ENCODE measurements at regions not wholly inside any gene's neighbourhood (a gene's known extent, or its start where the extent isn't known, plus 50 kb on each side); places are given as distances from the start of the nearest gene placed in this dataset.

GRCh38 chr2:18927525-18928232 is 338.3 kb upstream of the NT5C1B start:
- H3K36me3 ChIP-seq (ENCODE audit: insufficient read depth, low read length): no peaks in the 10 kb centered on the region
- no peaks in the 10 kb centered on the region for H3K4me1 ChIP-seq (ENCODE audit: insufficient read depth, low read length)
- H3K27ac ChIP-seq (ENCODE audit: low read length): no peak overlapping the region
- ATAC-seq (ENCODE audit: insufficient read depth, low read depth): no peak
- H2AFZ ChIP-seq (ENCODE audit: low read depth, low read length): no peak overlapping the region
- H4K20me1 ChIP-seq (ENCODE audit: insufficient read depth, low read length): no peaks in the 10 kb centered on the region
- H3K27me3 ChIP-seq (ENCODE audit: insufficient read depth, low read length, poor library complexity): no peaks in the 10 kb centered on the region
- no peak overlapping the region for H3K9ac ChIP-seq (ENCODE audit: low read depth, low read length)
- no peak for TF ChIP-seq EZH2 (IDR thresholded peaks at IDR 0.05; ENCODE audit: borderline replicate concordance, low read depth, low read length, severe bottlenecking)
- TF ChIP-seq CTCF (IDR thresholded peaks at IDR 0.05; ENCODE audit: borderline replicate concordance, extremely low read depth, low read length, poor library complexity, severe bottlenecking): no peak
- no peak for DNase-seq
- no peak overlapping the region for H3K4me3 ChIP-seq (ENCODE audit: low read depth in 1 of 2, low read length in 2 of 2)
- no peak overlapping the region for H3K4me2 ChIP-seq (ENCODE audit: insufficient read depth, low read length)
- H3K79me2 ChIP-seq (ENCODE audit: insufficient read depth, low read length): no peaks in the 10 kb centered on the region
- H3K9me3 ChIP-seq (ENCODE audit: insufficient read depth, low read length, severe bottlenecking): no peaks in the 10 kb centered on the region

GRCh38 chr2:18926631-18927524 is 337.5 kb upstream of the NT5C1B start:
- ATAC-seq (ENCODE audit: insufficient read depth, low read depth): no peak
- H3K9me3 ChIP-seq (ENCODE audit: insufficient read depth, low read length, severe bottlenecking): no peaks in the 10 kb centered on the region

GRCh38 chr2:18925296-18925695 is 335.9 kb upstream of the NT5C1B start:
- H3K4me3 ChIP-seq (ENCODE audit: low read depth in 1 of 2, low read length in 2 of 2): no peak overlapping the region
- no peak for ATAC-seq (ENCODE audit: insufficient read depth, low read depth)
- H4K20me1 ChIP-seq (ENCODE audit: insufficient read depth, low read length): no peaks in the 10 kb centered on the region
- H3K79me2 ChIP-seq (ENCODE audit: insufficient read depth, low read length): no peaks in the 10 kb centered on the region
- no peaks in the 10 kb centered on the region for H3K36me3 ChIP-seq (ENCODE audit: insufficient read depth, low read length)
- no peak overlapping the region for H3K9ac ChIP-seq (ENCODE audit: low read depth, low read length)
- H2AFZ ChIP-seq (ENCODE audit: low read depth, low read length): no peak overlapping the region
- DNase-seq: no peak
- H3K4me1 ChIP-seq (ENCODE audit: insufficient read depth, low read length): no peaks in the 10 kb centered on the region
- no peak overlapping the region for H3K4me2 ChIP-seq (ENCODE audit: insufficient read depth, low read length)
- H3K9me3 ChIP-seq (ENCODE audit: insufficient read depth, low read length, severe bottlenecking): no peaks in the 10 kb centered on the region
- H3K27me3 ChIP-seq (ENCODE audit: insufficient read depth, low read length, poor library complexity): no peaks in the 10 kb centered on the region
- TF ChIP-seq CTCF (IDR thresholded peaks at IDR 0.05; ENCODE audit: borderline replicate concordance, extremely low read depth, low read length, poor library complexity, severe bottlenecking): no peak
- no peak for TF ChIP-seq EZH2 (IDR thresholded peaks at IDR 0.05; ENCODE audit: borderline replicate concordance, low read depth, low read length, severe bottlenecking)
- H3K27ac ChIP-seq (ENCODE audit: low read length): no peak overlapping the region

More at GRCh38 chr2:18926631-18927524, 337.5 kb upstream of the NT5C1B start:
- H3K27ac ChIP-seq (ENCODE audit: low read length): no peak overlapping the region
- H3K9ac ChIP-seq (ENCODE audit: low read depth, low read length): no peak overlapping the region
- H3K4me3 ChIP-seq (ENCODE audit: low read depth in 1 of 2, low read length in 2 of 2): no peak overlapping the region
- no peaks in the 10 kb centered on the region for H3K36me3 ChIP-seq (ENCODE audit: insufficient read depth, low read length)
- H2AFZ ChIP-seq (ENCODE audit: low read depth, low read length): no peak overlapping the region
- H3K4me1 ChIP-seq (ENCODE audit: insufficient read depth, low read length): no peaks in the 10 kb centered on the region
- H3K4me2 ChIP-seq (ENCODE audit: insufficient read depth, low read length): no peak overlapping the region
- no peak for DNase-seq
- H3K27me3 ChIP-seq (ENCODE audit: insufficient read depth, low read length, poor library complexity): no peaks in the 10 kb centered on the region
- no peak for TF ChIP-seq EZH2 (IDR thresholded peaks at IDR 0.05; ENCODE audit: borderline replicate concordance, low read depth, low read length, severe bottlenecking)
- TF ChIP-seq CTCF (IDR thresholded peaks at IDR 0.05; ENCODE audit: borderline replicate concordance, extremely low read depth, low read length, poor library complexity, severe bottlenecking): no peak
- no peaks in the 10 kb centered on the region for H3K79me2 ChIP-seq (ENCODE audit: insufficient read depth, low read length)
- H4K20me1 ChIP-seq (ENCODE audit: insufficient read depth, low read length): no peaks in the 10 kb centered on the region
